Thyroid gland (tissue), 4 donors: ENCODE measurements at regions not wholly inside any gene's neighbourhood (a gene's known extent, or its start where the extent isn't known, plus 50 kb on each side); places are given as distances from the start of the nearest gene placed in this dataset.

Experiments
- POLR2A ChIP-seq, 2 donors: fragments of 450-650 bp; IDR thresholded peaks; one replicate each; pipeline ENCODE4 v1.6.1; 2017; ENCODE audit warnings: antibody characterized with exemption in 2 of 2, mild to moderate bottlenecking in 2 of 2, moderate library complexity in 1 of 2
- TF ChIP-seq, protein P1 (sequence below), 6 experiments: fragments of 200-600 bp in 3 of 6; fragments of 450-650 bp in 3 of 6; sonication (generic) in 3 of 6; IDR thresholded peaks; one replicate each; pipeline ENCODE4 v1.5.1; 2016 to 2019; ENCODE audit warnings: antibody characterized with exemption in 6 of 6, mild to moderate bottlenecking in 2 of 6, inconsistent platforms in 1 of 6, moderate library complexity in 1 of 6

DNA sequence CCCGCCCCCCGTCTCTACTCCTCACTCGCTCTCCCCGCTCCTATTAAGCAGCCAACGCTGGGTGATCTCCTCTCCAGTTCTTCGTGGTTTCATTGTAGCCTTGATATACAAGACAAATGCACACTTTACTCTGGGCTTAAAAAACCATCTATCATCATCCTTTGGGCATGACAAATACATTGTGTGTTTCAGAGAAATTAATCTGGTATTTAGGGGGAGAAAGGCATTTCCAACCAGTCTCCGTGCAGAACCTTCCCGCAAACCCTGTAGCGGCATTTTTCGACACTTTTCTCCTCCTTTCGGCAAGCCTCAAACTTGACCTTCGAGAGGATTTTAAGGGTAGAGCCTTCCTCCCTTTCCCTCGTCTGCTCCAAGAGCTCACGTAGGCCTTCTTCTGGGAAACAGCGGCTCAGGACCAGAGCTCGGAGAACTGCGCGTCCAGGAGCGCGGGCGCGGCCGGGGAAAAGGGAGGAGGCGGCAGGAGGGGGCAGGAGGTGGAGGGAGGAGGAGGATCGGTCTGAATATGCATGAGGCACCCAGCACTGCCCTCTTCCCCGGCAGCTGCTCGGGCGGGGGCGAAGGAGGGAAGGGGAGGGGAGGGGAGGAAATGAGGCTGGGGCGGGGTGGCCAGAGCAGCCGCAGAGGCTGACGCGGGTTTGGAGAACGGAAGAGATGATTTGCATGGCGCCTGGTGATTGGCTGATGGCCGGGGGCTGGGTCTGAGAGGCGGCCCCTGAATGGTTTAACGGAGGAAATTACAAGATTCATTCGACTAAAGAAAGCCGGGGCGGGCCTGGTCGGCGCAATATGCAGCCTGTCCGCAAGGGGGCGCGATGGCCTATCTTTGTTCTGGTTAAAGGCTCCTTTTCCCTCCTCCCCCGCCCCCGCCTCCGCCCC lies 127.5 kb downstream of the TMEM161B start:
- TF ChIP-seq, protein P1, sequence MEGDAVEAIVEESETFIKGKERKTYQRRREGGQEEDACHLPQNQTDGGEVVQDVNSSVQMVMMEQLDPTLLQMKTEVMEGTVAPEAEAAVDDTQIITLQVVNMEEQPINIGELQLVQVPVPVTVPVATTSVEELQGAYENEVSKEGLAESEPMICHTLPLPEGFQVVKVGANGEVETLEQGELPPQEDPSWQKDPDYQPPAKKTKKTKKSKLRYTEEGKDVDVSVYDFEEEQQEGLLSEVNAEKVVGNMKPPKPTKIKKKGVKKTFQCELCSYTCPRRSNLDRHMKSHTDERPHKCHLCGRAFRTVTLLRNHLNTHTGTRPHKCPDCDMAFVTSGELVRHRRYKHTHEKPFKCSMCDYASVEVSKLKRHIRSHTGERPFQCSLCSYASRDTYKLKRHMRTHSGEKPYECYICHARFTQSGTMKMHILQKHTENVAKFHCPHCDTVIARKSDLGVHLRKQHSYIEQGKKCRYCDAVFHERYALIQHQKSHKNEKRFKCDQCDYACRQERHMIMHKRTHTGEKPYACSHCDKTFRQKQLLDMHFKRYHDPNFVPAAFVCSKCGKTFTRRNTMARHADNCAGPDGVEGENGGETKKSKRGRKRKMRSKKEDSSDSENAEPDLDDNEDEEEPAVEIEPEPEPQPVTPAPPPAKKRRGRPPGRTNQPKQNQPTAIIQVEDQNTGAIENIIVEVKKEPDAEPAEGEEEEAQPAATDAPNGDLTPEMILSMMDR (IDR thresholded peaks at IDR 0.05): peak in 5 of 6 experiments; percentile 36 to 80 (median 44)
- TF ChIP-seq POLR2A (IDR thresholded peaks at IDR 0.05): peak in 1 of 2 donors; percentile 54
